Anterior cingulate cortex (tissue), 58 donors: ENCODE measurements at regions not wholly inside any gene's neighbourhood (a gene's known extent, or its start where the extent isn't known, plus 50 kb on each side); places are given as distances from the start of the nearest gene placed in this dataset.
A peak's percentile ranks its signal among the peaks of the same experiment; 100 is the strongest.

ENCODE experiments used
- DNase-seq, 58 donors: peaks; one replicate each; lab custom pipeline; 2025; lab: John Stamatoyannopoulos, UW

DNA sequence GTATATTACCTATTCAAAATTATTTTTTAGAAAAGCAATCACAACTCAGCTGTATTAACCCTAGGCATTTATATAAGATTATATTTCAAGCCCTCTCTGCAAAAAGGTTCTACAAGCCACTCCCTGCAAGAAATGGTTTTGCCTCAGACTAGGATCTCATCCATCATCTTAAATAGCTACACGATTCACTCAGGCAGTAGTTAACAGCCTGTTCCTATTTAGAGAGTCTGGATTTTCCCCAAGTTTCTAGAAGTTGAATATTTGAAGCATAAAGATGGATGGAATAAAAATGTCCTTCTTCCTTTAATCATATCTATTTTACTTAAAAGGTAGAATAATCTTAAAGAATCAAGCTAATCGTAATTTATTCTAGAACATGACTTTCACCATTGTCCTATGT lies 167.1 kb upstream of the STK17B start:
- peak in 2 of 58 donors; percentile 4 to 43 for DNase-seq

DNA sequence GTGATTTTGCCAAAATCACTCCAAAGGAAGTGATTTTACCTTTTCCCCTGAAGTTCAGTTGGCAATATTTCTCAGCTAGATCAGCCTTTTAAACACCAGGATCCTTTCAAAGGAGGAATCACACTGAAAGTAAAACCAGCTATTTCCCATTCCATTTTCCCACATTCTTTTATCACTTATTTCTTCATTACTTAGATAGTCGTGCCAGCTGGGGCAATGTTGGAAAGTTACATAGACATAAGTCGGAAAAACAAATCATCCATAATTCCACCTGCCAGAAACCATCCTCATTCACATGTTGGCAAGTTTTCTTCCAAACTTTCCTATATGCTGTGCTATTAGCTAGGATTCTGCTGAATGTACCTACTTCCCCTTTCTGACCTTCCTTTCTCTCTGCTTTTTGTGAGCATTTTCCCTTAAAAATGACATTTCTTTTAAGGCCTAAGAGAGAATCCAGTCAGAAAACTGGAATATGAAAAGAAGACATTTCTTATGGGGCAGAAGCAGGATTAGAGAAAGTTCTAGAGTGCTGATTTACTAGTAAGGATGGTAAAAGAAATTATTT lies 170.0 kb upstream of the STK17B start:
- DNase-seq: no peak

DNA sequence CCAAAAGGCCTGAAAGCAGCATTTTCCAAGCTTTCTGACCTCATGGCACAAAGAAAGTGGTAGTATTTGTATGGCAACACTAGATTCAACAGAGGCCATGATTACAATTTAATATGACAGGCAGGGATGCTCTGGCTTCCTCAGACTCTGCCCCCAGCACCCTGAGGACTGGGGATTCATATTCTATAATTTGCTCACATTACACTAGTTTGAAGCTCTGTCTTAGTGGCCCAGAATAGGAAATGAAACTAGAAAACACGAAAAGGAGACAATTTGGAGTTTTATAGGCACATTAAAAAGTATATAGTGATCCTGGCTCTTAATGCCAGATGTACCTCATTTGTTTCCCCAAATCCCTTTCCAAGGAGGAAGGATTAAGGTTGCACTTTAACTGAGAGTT lies 173.0 kb upstream of the STK17B start:
- no peak for DNase-seq

DNA sequence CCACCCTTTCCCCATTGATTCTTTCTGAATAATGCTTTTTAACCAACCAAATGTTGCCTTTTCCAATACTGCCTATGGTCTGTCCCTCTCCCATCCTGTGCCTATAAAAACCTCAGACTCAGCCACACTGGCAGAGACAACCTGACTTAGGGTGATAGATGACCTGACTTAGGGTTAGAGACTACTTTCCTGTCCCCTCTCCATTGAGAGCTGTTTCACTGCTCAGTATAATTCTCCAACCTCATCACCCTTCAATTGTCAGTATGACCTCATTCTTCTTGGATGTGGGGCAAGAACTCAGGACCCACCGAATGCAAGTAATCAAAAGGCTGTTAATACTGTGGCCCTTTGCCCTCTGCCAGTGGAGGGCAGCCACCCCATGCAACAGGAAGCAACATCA lies 182.3 kb upstream of the STK17B start:
- DNase-seq: no peak

DNA sequence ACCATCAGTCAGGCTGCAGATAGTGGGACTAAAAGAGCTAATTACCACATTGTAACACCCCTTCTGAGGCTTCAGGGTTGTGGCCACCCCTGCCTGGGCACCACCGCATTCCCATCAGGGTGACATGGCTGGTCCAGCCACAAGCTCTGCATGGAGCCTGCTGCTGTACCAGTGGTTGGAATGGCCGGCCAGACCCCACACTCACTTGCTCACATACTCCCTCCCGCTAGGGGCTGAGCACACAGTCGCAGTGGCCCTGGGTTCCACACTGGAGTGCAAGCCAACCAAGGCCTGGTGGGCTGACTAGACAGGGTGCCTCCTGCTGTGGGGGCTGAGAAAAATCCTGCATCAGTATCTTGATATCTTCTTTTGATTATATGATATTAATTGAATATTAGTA lies 182.8 kb upstream of the STK17B start:
- no peak for DNase-seq

DNA sequence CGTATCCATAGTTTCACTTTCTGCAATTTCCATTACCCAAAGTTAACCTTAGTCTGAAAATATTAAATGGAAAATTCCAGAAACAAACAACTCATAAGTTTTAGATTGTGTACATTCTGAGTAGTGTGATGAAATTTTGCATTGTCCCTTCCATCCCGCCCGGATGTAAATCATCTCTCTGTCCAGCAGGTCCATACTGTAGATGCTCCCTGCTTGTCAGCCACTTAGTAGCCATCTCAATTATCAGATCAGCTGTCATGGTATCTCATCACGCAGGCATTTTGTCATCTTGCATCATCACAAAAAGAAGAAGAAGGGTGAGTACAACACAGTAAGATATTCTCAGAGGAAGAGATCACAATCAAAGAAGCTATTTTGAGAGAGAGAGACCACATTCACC lies 185.0 kb upstream of the STK17B start:
- no peak for DNase-seq

DNA sequence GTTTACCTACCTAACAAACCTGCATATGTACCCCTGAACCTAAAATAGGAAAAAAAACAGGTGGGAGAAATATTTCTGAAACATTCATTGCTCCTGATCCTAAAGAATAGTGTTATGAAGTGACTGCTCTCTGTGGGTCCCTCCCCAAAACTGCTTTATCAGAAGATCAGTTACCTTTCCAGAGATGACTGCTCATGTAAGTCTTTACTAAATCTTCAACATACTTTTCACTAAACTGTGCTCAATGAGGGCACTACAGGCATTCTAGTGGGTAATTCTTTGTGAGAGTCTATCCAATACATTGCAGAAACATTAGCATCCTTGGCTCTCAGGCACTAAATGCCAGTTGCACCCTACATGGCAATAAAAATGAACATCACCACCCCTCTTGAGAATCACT lies 189.3 kb upstream of the STK17B start:
- no peak for DNase-seq

DNA sequence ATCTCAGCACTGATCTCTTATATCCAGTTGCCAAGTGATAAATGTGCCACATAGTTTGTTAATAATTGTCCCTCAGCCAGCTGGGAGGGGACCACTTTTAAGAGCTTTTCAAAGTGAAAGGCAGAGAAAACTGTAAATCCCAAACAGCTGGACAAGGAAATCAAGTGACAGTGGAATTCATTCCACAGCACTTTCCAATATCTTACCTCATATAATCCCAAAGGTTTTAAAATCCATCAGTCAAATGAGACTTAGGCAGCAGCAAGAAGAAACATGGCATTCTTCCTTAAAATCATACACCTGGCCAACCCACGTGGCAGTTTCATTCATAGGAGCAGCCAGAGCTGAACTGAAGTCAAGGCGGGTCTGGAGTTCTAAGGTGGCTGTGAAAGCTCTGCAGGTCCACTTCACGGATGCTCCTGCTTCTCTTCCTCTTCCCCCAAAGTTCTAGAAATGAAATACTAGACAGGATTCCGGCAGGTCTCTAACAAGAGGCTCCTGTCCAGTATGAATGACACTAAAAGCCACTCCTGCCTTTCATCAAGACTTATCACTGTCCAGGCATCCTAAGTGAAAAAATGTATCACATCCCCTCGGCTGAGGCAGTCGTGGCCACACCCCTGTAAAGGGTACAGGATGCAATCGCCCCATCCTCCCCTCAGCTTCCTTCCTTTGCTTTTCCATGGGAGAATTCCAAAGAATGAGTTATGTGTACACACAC lies 190.4 kb upstream of the STK17B start:
- DNase-seq: no peak

DNA sequence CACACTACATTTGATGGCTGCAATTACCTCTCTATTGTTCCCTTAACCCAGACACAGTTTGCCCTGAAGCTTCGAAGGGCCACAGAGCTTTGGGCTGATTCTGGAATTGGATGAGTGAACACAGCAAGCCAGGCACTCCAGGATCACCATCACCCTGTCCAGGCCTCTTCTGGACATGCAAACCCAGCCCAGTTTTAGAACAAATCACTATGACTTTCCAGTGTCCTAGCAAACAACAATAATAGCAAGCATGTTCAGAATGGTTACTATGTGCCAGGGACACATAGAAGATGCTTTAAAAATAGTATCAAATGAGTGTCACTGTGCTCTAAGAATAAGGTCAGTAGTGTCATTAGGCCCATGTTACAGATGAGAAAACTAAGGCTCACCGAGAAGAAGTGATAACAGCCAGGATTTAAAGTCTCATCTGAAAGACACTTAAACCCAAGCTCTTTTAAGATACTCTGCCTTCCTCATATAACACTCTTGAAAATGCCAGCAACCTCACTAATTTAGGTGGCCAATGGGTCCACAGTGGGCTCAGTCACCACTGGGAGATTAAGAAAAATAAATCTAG lies 191.7 kb upstream of the STK17B start:
- no peak for DNase-seq

DNA sequence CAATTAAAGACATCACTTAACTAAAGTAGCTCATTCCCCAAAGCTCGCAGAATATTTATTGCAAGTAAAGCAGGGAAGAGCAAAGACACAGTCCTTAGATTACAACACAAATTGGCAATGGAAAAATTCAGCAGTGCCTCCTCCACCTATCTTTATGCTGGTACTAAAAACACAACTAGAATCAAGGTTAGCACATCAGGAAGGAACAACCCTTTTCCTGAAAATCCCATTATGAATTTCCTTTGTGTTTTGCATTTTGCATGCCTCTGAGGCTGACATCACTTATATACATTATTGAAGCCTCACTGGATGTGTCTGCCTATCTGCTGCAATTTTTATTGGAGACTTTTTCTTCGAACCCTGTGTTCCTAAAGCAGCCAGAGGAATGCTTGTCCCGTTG lies 193.8 kb upstream of the STK17B start:
- no peak for DNase-seq

DNA sequence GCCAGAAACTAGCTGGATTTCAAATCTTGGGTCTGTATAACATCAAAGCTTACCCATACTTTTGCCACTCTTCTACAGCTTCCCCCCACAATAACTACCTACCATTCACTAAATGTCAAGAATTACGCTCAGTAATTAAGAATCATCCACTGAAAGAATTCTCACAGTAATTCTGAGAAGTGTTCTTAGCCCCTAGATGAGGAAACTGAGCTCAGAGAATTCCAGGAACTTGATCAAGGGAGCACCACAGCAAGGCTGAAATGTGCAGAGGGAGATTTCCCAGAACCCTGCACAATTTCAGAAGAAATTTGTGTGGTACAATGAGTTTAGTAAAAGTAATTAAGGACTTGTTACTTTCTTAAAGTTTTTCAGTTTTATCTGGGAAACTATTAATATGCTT lies 194.5 kb upstream of the STK17B start:
- DNase-seq: no peak

DNA sequence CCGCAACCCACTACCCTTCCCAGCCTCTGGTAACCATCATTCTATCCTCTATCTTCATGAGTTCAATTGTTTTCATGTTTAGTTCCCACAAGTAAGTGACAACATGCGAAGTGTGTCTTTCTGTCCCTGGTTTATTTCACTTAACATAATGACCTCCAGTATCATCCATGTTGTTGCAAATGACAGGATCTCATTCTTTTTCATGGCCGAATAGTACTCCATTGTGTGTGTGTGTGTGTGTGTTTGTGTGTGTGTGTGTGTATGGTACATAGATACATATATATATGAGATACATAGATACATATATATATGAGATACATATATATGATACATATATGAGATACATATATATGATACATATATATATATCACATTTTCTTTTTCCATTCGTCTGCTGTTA lies 196.3 kb upstream of the STK17B start:
- DNase-seq: no peak

DNA sequence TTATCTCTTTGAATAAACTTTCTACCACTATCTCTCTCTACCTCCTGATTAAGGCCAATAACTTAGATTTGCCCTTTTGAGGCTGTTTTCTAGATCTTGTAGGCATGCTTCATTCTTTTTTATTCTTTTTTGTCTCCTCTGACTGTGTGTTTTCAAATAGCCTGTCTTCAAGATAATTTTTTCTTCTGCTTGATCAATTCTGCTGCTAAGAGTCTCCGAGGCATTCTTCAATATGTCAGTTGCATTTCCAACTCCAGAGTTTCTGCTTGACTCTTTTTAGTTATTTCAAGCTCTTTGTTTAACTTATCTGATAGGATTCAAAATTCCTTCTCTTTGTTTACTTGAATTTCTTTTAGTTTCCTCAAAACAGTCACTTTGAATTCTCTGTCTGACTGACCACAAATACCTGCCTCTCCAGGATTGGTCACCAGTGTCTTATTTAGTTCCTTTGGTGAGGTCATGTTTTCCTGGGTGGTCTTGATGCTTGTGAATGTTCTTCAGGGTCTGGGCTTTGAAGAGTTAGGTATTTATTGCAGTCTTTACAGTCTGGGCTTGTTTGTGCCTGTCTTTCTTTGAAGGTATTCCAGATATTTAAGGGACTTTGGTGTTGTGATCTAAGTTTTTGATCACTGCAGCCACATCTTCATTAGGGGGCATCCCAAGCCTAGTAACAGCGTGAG lies 197.3 kb upstream of the STK17B start:
- no peak for DNase-seq

DNA sequence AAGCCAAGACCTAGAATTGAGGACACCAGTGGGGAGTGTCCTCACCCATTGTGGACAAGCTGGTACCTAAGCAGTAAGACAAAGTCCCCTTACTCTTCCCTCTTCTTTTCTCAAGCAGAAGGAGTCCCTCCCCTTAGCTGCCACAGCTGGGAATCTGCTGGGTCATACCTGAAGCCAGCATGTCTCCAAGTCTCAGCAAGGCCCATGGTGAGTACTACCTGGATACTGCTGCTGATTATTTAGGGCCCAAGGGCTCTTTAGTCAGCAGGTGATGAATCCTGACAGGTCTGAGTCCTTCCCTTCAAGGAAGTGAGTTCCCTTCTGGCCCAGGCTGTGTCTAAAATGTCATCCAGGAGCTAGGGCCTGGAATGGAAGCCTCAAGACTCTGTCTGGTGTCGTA lies 198.6 kb upstream of the STK17B start:
- DNase-seq: no peak

DNA sequence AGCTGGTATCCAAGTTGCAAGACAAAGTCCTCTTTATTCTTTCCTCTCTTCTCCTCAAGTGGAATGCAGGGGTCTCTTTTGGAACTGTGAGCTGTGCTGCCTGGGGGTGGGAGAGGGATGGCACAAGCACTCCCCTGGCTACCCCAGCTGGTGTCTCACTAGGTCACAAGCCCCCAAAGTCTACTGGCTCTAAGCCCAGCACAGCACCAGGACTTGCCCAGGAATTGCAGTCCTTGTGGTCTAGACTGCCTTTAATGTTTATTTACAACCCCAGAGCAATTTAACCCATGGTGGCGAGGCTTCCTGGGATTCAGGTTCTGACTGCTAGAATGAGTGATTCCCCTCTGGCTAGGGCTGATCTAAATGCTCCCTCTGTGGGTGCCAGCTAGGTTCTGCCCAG lies 199.0 kb upstream of the STK17B start:
- DNase-seq: no peak

DNA sequence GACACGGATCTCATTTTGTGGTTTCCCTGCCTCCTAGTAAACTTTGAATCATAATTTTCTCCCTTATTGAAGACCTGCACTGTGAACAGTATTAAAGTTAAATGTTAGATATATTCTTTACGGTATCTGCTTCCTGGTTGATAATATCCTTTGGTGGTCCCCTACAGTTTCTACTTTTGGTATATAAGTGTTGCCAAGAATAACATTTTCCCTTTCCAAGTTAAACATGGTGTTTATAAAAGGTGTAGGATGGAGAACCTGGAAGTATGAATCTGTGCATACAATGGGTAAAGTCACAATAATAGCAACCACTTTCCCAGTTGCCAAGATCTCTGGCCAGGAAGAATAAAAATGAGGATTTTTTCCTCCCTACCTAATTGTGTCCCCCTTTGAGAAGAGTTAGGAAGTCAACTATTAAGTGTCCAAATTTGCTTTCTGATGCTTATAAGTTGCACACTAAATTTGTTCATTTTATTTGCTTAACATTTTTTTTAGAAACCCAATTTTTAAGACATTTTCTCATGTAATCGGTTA lies 201.0 kb upstream of the STK17B start:
- no peak for DNase-seq

DNA sequence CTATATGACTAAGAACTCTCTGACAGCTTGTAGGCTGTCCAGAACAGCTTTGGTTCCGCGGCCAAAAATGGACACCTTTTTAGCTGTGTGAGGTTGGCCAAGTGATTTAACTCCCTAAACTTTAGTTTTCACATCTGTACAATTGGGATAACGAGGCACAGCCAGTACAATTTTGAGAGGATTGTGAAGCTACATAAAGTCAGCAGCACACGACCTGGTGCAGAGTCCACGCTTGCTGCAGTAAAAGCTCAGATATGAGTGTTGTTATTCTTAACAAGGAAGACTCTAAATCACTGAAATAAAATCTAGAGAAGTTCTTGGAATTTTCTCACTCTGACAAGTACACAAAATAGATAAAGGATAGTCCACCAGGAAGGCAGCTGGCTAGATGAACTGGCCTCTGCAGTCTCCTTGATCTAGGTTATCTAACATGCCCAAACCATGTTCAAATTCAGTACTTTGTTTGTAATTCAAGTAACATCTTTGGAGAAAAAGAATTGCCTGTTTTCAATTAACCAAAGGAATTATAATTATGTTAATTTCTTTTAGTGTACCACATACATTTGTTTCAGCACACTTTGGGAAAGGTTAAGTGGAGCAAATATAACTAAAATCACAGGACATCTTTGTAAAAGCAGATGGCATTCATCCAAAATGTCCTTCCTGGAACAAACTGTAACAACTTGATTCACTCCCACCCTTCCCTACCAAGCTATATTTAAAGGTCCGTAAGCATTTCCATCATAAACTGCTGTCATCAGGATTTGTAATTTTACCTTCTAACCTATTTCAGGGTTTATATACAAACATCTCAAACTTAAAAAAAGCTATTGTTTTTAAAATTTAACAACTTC lies 201.7 kb upstream of the STK17B start:
- no peak for DNase-seq

DNA sequence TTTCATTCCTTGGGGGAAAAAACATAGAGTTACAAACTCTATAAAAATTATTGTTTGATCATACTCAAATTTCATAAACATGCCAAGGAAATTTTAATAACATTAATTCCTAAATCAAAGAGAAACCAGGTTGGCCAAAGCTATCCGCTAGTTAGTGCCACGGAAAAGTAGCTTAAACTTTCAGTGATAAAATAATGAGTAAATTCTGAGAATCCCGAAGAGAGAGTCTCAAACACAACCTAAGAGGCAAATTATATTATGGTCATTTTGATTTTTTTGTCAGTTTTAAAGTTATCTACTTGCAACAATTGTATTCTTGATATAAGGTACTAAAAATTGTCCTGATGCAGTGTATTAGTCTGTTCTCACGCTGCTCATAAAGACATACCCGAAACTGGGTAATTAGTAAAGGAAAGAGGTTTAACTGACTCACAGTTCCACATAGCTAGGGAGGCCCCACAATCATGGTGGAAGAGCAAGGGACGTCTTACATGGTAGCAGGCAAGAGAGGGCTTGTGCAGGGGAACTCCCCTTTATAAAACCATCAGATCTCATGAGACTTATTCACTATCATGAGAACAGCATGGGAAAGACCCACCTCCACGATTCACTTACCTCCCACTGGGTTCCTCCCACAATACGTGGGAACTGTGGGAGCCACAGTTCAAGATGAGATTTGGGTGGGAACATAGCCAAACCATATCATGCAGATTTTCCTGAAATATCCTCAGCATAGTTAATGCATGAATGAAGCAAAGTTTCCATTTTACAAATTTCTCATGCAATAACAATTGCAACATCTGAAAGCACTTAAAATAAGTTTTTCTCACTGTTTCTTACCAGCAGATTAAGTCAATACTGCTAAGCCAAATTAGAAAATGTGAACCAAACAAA lies 205.9 kb upstream of the STK17B start:
- no peak for DNase-seq

DNA sequence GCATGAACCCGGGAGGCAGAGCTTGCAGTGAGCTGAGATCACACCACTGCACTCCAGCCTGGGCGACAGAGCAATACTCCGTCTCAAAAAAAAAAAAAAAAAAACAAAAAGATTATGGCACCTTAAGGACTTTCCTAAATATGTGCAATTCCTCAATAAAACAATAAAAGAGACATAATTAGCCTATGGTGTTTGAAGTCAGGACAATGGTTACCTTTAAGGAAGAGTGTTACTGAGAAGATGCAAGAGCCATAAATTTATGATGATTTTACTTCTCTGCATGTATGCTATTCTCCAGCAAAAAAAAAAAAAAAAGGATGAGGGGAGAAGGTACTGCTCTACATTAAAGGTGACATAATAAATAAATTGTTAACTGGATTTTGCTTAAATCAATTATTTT lies 208.2 kb upstream of the STK17B start:
- DNase-seq: no peak

DNA sequence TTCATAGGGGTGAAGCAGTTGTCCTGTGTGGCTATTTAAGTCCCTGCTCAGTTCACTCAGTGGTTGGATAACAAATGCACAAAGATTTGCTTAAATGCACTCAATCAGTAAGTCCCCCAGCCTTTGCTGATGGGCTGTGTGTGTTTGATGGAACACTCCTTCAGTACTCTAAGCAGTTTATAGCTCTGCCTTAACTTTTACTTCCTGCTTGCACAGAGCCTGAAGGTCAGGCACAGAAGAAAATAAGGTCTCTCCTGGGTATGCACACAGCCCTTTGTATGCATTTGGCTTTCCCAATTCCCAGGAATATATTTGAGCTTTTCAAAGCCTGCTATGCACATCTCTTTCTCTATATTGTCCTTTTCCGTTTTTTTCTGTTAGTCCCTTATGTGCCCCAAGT lies 208.7 kb upstream of the STK17B start:
- DNase-seq: no peak
